Head of caudate nucleus (tissue), 42 donors: ENCODE measurements at regions not wholly inside any gene's neighbourhood (a gene's known extent, or its start where the extent isn't known, plus 50 kb on each side); places are given as distances from the start of the nearest gene placed in this dataset.
"Not testable (repeated sequence)": the region's sequence is repeated elsewhere in the genome, so short reads cannot be mapped to it uniquely, and the experiment has no call there.

Experiments used
- DNase-seq, 42 donors: peaks; one replicate each; pipeline versions ENCODE4 v3.0.0 to v3.0.0-alpha.2; 2020 to 2021; ENCODE audit warnings: mixed read lengths in 7 of 42
- intact Hi-C: fragments of 100-400 bp; cut with DNase I; formaldehyde crosslinking; loops from one replicate; pipeline ENCODE4 v1.15.0; 2022

DNA sequence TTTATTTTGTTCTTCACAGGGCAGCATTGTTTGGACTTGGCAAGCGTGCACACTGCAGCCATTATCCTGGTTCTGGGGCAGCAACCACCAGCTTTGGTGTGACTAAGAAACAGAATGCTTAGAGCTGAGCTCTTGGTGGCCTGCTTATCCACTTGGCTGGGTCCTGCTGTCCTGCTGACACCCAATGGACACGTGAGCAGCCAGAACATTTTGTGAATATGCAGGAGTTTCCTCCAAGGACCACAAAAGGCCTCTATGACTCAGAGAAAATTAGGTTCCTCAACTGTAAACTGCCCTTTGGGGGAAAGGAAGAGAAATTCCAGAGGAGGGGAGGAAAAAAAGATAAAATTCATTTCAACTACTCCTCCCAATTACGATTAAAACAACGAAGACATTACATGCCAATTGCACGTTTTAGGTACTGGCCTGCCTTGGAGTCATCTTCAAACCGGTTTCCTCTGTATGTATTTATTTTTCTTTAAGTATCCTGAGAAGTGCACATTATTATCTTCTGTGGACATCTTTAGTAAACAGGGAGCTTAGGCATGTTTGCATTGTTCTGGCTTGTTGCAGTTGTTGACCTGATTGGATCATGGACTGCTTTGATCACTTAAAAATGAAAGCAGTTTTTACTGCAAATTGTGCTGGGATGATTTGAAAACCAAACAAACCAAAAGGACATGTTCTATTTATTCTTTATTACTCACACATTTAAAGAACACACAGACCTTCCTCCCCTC is 82.3 kb upstream of the TLE4 start:
- peak; percentile 37 to 91 (median 75) for DNase-seq
- intact Hi-C loops = loop anchor here (5.0 kb wide), 1 partner anchor 83 kb away; the partner anchor contains the start of gene TLE4

GRCh38 chr9:79490657-79491248 is 81.0 kb upstream of the TLE4 start:
- intact Hi-C loops = no loop called here
- no peak for DNase-seq

DNA sequence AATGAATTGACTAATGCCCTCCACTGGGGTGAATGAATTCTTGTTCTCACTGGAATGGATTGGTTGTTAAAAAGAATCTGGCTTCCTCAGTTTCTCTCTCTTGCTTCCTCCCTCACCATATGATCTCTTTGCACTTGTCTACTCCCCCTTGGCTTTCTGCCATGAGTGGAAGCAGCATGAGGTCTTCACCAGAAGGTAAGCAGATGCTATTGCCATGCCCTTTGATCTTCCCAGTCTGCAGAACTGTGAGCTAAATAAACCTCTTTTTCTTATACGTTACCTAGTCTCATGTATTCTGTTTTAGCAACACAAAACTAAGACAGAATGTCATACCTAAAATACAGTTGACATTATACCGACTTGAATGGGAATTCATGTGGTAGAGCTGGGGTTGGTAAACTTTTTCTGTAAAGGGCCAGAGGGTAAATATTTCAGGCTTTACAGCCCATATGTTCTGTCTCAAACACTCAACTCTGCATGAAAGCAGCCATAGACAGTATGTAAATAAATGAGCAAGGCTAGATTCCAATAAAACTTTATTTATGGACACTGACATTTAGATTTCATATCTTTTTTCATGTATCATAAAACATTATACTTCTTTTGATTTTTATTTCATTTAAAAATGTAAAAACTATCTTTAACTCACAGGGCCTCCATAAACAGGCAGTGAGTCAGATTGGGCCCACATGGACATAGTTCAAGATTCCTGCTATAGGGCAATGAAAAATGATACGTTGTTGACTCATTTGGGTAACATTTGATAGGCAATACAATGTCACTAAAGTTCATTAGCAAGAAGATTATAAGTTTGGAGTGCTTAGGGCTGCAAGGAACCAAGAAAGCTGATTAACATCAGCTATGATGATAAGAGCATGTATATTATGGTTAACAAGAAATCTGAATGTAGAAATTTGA is 79.4 kb upstream of the TLE4 start:
- intact Hi-C loops = no loop called here
- no peak for DNase-seq

- DNase-seq, intact Hi-C loops: not testable (repeated sequence)
Measured at GRCh38 chr9:79500196-79500864, 71.4 kb upstream of the TLE4 start.

- DNase-seq = no peak
- intact Hi-C loops = no loop called here
Measured at GRCh38 chr9:79501546-79501945, 70.2 kb upstream of the TLE4 start.

GRCh38 chr9:79507801-79508200 is 64.0 kb upstream of the TLE4 start:
- intact Hi-C loops = no loop called here
- DNase-seq = no peak

DNA sequence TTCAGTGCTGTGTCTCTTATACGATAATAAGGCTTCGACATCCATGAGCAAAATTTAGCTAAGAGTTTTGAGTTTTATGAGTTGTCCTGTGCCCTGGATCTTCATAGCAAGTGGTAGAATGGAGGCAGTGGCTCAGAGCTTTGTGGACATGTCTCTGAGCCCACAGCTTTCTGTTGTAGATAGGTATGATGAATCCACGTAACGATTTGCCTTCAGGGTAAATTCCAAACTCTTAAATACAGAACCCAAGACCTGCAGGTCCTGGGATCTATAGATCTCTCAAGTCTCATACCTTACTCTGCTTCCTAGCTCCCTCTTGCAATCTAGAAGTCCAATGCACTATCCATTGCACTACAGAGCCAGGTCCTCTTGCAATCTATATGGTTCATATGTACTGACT is 59.5 kb upstream of the TLE4 start:
- intact Hi-C loops = no loop called here
- no peak for DNase-seq
